Endothelial cell of umbilical vein (primary cell): ENCODE measurements at regions not wholly inside any gene's neighbourhood (a gene's known extent, or its start where the extent isn't known, plus 50 kb on each side); places are given as distances from the start of the nearest gene placed in this dataset.
A peak's percentile ranks its signal among the peaks of the same experiment; 100 is the strongest.

Experiments used
- BruUV-seq: library from RNA; stranded (reverse); fragments of 400-500 nt; replicated peaks from 2 replicates; lab custom pipeline; 2021; lab: Mats Ljungman, UMichigan
- CTCF ChIA-PET: fragments of 300-600, 350-600 bp; sonication (Branson Sonifier 250); formaldehyde crosslinking; loops from one replicate; lab custom pipeline; 2021; ENCODE audit warnings: antibody characterized with exemption, inconsistent platforms; lab: Charles Lee
- POLR2A ChIA-PET: fragments of 300-600, 350-600 bp; sonication (Branson Sonifier 250); formaldehyde crosslinking; loops from one replicate; lab custom pipeline; 2021; ENCODE audit warnings: antibody characterized with exemption, inconsistent platforms; lab: Charles Lee
- DNase-seq: peaks from one replicate; pipeline ENCODE4 v3.0.0-alpha.2; 2011; ENCODE audit warnings: low read depth, low spot score
- FAIRE-seq: peaks from 2 replicates; lab custom pipeline; 2011; peaks lifted over from hg19 to GRCh38; lab: Jason Lieb, UNC
- H2AFZ ChIP-seq: 2 replicates; pipeline ENCODE4 v1.6.0; 2012; ENCODE audit warnings: low read depth, low read length, control low read depth, inconsistent platforms
- H3K27ac ChIP-seq: 2 replicates; pipeline ENCODE4 v1.5.1; 2011; ENCODE audit warnings: low read depth, mild to moderate bottlenecking, control low read depth, low read length, moderate library complexity; ENCODE audit not compliant: insufficient read depth
- H3K27me3 ChIP-seq, 2 experiments: 2 replicates each; pipeline versions ENCODE4 v1.6.0 to v1.6.1; 2011; ENCODE audit warnings: low read length in 2 of 2, mixed read lengths in 1 of 2; ENCODE audit not compliant: control insufficient read depth in 2 of 2, insufficient read depth in 2 of 2
- H3K36me3 ChIP-seq, 2 experiments: 2 replicates in 1 of 2; 3 replicates in 1 of 2; pipeline ENCODE4 v1.5.1; 2011; ENCODE audit warnings: low read length in 2 of 2, mild to moderate bottlenecking in 1 of 2, moderate library complexity in 1 of 2; ENCODE audit not compliant: control insufficient read depth in 2 of 2, insufficient read depth in 2 of 2; ENCODE audit errors: extremely low read depth in 1 of 2
- H3K4me1 ChIP-seq: 3 replicates; pipeline ENCODE4 v1.5.1; 2011; ENCODE audit warnings: mild to moderate bottlenecking, low read length; ENCODE audit not compliant: control insufficient read depth, insufficient read depth; ENCODE audit errors: extremely low read depth
- H3K4me2 ChIP-seq: 2 replicates; pipeline ENCODE4 v1.6.1; 2011; ENCODE audit warnings: low read length, control low read depth, mixed read lengths; ENCODE audit not compliant: insufficient read depth
- H3K4me3 ChIP-seq, 3 experiments: fragments of 200-600 bp in 1 of 3; sonication (generic), shearing (Covaris generic) in 1 of 3; replicated peaks in 1 of 3; 2 replicates each; pipeline ENCODE4 v1.5.1; 2011 to 2016; ENCODE audit warnings: control low read depth in 3 of 3, low read length in 3 of 3, mild to moderate bottlenecking in 2 of 3, inconsistent platforms in 1 of 3, low read depth in 1 of 3, moderate library complexity in 1 of 3; ENCODE audit not compliant: insufficient read depth in 1 of 3
- H3K79me2 ChIP-seq: 2 replicates; pipeline ENCODE4 v1.6.0; 2012; ENCODE audit warnings: low read length, inconsistent platforms; ENCODE audit not compliant: control insufficient read depth, insufficient read depth
- H3K9ac ChIP-seq: replicated peaks from 2 replicates; pipeline ENCODE3; 2011; ENCODE audit warnings: low read length, control low read depth; ENCODE audit not compliant: insufficient read depth; ENCODE audit errors: extremely low read depth
- H3K9me1 ChIP-seq: replicated peaks from 3 replicates; pipeline ENCODE4 v1.6.0; 2011; ENCODE audit warnings: mild to moderate bottlenecking, low read length; ENCODE audit not compliant: control insufficient read depth, insufficient read depth; ENCODE audit errors: extremely low read depth
- H3K9me3 ChIP-seq: replicated peaks from 2 replicates; pipeline ENCODE4 v1.5.1; 2012; ENCODE audit warnings: low read length, inconsistent platforms; ENCODE audit not compliant: control insufficient read depth, insufficient read depth
- H4K20me1 ChIP-seq: replicated peaks from 2 replicates; pipeline ENCODE3; 2011; ENCODE audit warnings: mild to moderate bottlenecking, low read length; ENCODE audit not compliant: control insufficient read depth, insufficient read depth; ENCODE audit errors: extremely low read depth
- FOS ChIP-seq: IDR thresholded peaks from 2 replicates; pipeline ENCODE4 v1.6.1; 2011; ENCODE audit warnings: mild to moderate bottlenecking, low read length, moderate library complexity, borderline replicate concordance; ENCODE audit not compliant: insufficient read depth
- GATA2 ChIP-seq: IDR thresholded peaks from 2 replicates; pipeline ENCODE4 v1.7.0; 2011; ENCODE audit warnings: low read depth, mild to moderate bottlenecking, moderate library complexity, mixed read lengths, low read length; ENCODE audit not compliant: insufficient read length, insufficient read depth
- JUN ChIP-seq: IDR thresholded peaks from 2 replicates; pipeline ENCODE4 v1.6.1; 2011; ENCODE audit warnings: borderline replicate concordance, low read depth; ENCODE audit not compliant: insufficient read length, insufficient read depth
- POLR2A ChIP-seq: IDR thresholded peaks from 2 replicates; pipeline ENCODE4 v1.6.1; 2012; ENCODE audit warnings: low read depth, mild to moderate bottlenecking, control low read depth, low read length
- POLR2AphosphoS5 ChIP-seq: IDR thresholded peaks from 2 replicates; pipeline ENCODE4 v1.6.1; 2012; ENCODE audit warnings: low read depth, mild to moderate bottlenecking, control low read depth, low read length, moderate library complexity; ENCODE audit not compliant: insufficient read depth
- dilution Hi-C: fragments of 300-500 bp; cut with MboI; formaldehyde crosslinking; loops from one replicate; pipeline ENCODE4 v1.15.0; 2019; ENCODE audit warnings: low sequenced_read_pairs; ENCODE audit not compliant: extremely low pct_ligation_motif_present
- intact Hi-C: fragments of 100-400 bp; cut with micrococcal nuclease; formaldehyde crosslinking; loops from one replicate; pipeline ENCODE4 v1.10.0; 2022
- TF ChIP-seq, protein P1 (sequence below), 2 donors: IDR thresholded peaks; 1 replicate in 1 of 2; 2 replicates in 1 of 2; pipeline ENCODE4 v1.5.1; 2011; ENCODE audit warnings: low read length in 2 of 2, mild to moderate bottlenecking in 2 of 2, moderate library complexity in 2 of 2, control low read depth in 1 of 2, inconsistent platforms in 1 of 2, low read depth in 1 of 2; ENCODE audit not compliant: insufficient read depth in 1 of 2; ENCODE audit errors: extremely low read depth in 1 of 2

DNA sequence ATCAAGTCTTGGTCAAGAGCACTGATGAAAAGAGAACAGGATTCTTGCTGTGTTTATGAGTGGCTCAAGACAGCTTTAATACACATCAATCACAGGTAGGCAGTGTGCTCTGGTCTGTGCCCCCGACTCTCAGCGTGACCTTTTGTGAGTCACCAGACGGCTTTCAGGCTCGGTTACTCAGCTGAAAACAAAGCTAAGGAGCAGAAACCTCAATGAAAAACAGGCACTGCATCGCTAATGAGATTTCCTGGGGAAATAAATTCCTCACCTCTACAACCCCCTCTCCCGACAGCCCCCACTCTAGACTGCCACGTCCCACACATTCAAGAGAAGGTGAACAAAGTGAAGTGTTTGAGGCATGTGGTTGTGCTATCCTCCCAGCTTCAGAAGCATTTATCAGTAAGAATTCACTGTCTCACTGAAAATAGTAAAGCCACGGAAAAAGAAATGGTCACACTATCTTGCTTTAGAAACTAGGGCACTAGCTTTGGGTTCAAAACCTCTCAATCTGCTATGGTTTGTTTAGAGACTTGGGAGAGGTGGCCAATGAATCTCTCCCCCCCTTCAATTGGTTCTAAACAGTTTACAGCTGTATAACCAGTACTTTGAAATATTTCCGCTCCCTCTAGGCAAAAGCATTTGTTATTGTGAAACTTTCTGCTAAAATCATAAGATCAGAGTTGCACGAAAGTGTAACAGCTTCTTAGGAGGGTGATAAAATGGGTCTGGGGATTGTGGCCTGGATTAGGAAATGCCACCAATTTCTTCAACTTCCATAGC is 199.5 kb upstream of the PMFBP1 start:
- H3K36me3 ChIP-seq: no peaks in the 10 kb centered on the region
- TSS peak; percentile 30 for BruUV-seq
- H3K4me1 ChIP-seq: peaks cover 21% of the 10 kb centered on the region
- FAIRE-seq: peak; percentile 93
- peak overlapping the region; percentile 21 for H3K4me2 ChIP-seq
- H3K9ac ChIP-seq: no peak overlapping the region
- no peaks in the 10 kb centered on the region for H3K79me2 ChIP-seq
- no peaks in the 10 kb centered on the region for H3K9me3 ChIP-seq
- no peaks in the 10 kb centered on the region for H4K20me1 ChIP-seq
- intact Hi-C loops (loop anchor here (1.0 to 10.0 kb wide), 3 partner anchors 8 to 393 kb away; no protein-coding TSS in a partner anchor), dilution Hi-C loops (no loop called here)
- H3K9me1 ChIP-seq: no peaks in the 10 kb centered on the region
- DNase-seq: peak; percentile 97
- POLR2A ChIA-PET: no interaction called here
- H3K27ac ChIP-seq: peak overlapping the region; percentile 71
- peak overlapping the region; percentile 49 for H2AFZ ChIP-seq
- TF ChIP-seq POLR2AphosphoS5 (peak; percentile 58), JUN (peak; percentile 69), POLR2A (peak; percentile 33), GATA2 (no peak), FOS (peak; percentile 92)
- TF ChIP-seq, protein P1, sequence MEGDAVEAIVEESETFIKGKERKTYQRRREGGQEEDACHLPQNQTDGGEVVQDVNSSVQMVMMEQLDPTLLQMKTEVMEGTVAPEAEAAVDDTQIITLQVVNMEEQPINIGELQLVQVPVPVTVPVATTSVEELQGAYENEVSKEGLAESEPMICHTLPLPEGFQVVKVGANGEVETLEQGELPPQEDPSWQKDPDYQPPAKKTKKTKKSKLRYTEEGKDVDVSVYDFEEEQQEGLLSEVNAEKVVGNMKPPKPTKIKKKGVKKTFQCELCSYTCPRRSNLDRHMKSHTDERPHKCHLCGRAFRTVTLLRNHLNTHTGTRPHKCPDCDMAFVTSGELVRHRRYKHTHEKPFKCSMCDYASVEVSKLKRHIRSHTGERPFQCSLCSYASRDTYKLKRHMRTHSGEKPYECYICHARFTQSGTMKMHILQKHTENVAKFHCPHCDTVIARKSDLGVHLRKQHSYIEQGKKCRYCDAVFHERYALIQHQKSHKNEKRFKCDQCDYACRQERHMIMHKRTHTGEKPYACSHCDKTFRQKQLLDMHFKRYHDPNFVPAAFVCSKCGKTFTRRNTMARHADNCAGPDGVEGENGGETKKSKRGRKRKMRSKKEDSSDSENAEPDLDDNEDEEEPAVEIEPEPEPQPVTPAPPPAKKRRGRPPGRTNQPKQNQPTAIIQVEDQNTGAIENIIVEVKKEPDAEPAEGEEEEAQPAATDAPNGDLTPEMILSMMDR (IDR thresholded peaks at IDR 0.05; ENCODE audit: extremely low read depth in 1 of 2, insufficient read depth in 1 of 2, low read depth in 1 of 2, low read length in 2 of 2): no peak
- CTCF ChIA-PET: interaction anchor here (0.5 to 3.3 kb wide), 14 partner anchors 8 to 415 kb away, joined by 3 to 25 read pairs (median 3); no protein-coding TSS in a partner anchor
- H3K4me3 ChIP-seq: no peak overlapping the region
- no peaks in the 10 kb centered on the region for H3K27me3 ChIP-seq
